GM12878 (cell line): ENCODE measurements at regions not wholly inside any gene's neighbourhood (a gene's known extent, or its start where the extent isn't known, plus 50 kb on each side); places are given as distances from the start of the nearest gene placed in this dataset.

Source experiments
- ATAC-seq: fragments of 200-7000 bp; cut with Tn5 transposase; 3 replicates; pipeline ENCODE4 v1.9.1; 2020; ENCODE audit warnings: mild to moderate bottlenecking, moderate library complexity
- BruUV-seq: library from RNA; stranded (reverse); fragments of 400-500 nt; replicated peaks from 2 replicates; lab custom pipeline; 2021; lab: Mats Ljungman, UMichigan
- CTCF ChIA-PET: fragments of 300-600 bp; sonication (Branson Sonifier 250); formaldehyde crosslinking; extraction: SDS; loops from one replicate; lab custom pipeline; 2021; ENCODE audit warnings: inconsistent platforms; lab: Yijun Ruan, JAX
- POLR2A ChIA-PET: fragments of 350-600 bp; formaldehyde crosslinking; extraction: SDS; loops from one replicate; lab custom pipeline; 2021; ENCODE audit warnings: inconsistent platforms; lab: Charles Lee
- RAD21 ChIA-PET: fragments of 300-600 bp; sonication (Branson Sonifier 250); formaldehyde crosslinking; loops from one replicate; lab custom pipeline; 2023; ENCODE audit warnings: antibody characterized with exemption; ENCODE audit not compliant: unreplicated experiment; lab: Charles Lee
- SMC1A ChIA-PET: fragments of 300-600 bp; sonication (Branson Sonifier 250); formaldehyde crosslinking; loops from one replicate; lab custom pipeline; 2023; ENCODE audit not compliant: unreplicated experiment, uncharacterized antibody; lab: Charles Lee
- DNase-seq: peaks from one replicate; pipeline ENCODE4 v3.0.0-alpha.2; 2011; ENCODE audit warnings: low read depth, low spot score
- FAIRE-seq: peaks from 3 replicates; lab custom pipeline; 2011; peaks lifted over from hg19 to GRCh38; lab: Jason Lieb, UNC
- H2AFZ ChIP-seq: 2 replicates; pipeline ENCODE4 v1.6.0; 2011; ENCODE audit warnings: low read depth, low read length, control low read depth; ENCODE audit not compliant: control insufficient read depth
- H3K27ac ChIP-seq: 2 replicates; pipeline ENCODE4 v1.5.1; 2011; ENCODE audit warnings: control low read depth; ENCODE audit not compliant: control insufficient read depth, insufficient read depth
- H3K27me3 ChIP-seq, 2 experiments: replicated peaks in 1 of 2; 2 replicates each; pipeline versions ENCODE4 v1.6.0 to v1.6.1; 2011; ENCODE audit warnings: low read length in 1 of 2; ENCODE audit not compliant: control insufficient read depth in 2 of 2, insufficient read depth in 2 of 2
- H3K36me3 ChIP-seq, 2 experiments: 2 replicates each; pipeline ENCODE4 v1.5.1; 2011; ENCODE audit warnings: low read length in 1 of 2; ENCODE audit not compliant: control insufficient read depth in 2 of 2, insufficient read depth in 2 of 2
- H3K4me1 ChIP-seq: 2 replicates; pipeline ENCODE4 v1.6.1; 2011; ENCODE audit warnings: mild to moderate bottlenecking, low read length, moderate library complexity, mixed read lengths; ENCODE audit not compliant: control insufficient read depth, insufficient read depth
- H3K4me2 ChIP-seq: 2 replicates; pipeline ENCODE4 v1.6.0; 2011; ENCODE audit warnings: control low read depth; ENCODE audit not compliant: control insufficient read depth, insufficient read depth
- H3K4me3 ChIP-seq: fragments of 200-600 bp; sonication (generic); 2 replicates; pipeline ENCODE4 v1.5.1; 2016
- H3K79me2 ChIP-seq: 2 replicates; pipeline ENCODE4 v1.6.0; 2011; ENCODE audit warnings: low read length; ENCODE audit not compliant: control insufficient read depth, insufficient read depth
- H3K9ac ChIP-seq: 2 replicates; pipeline ENCODE4 v1.8.0; 2011; ENCODE audit warnings: low read length, control low read depth, mixed read lengths; ENCODE audit not compliant: control insufficient read depth, insufficient read depth
- H3K9me3 ChIP-seq: replicated peaks from 3 replicates; pipeline ENCODE4 v1.5.1; 2011; ENCODE audit warnings: mild to moderate bottlenecking, low read length; ENCODE audit not compliant: control insufficient read depth, insufficient read depth
- H4K20me1 ChIP-seq: 2 replicates; pipeline ENCODE4 v1.6.0; 2011; ENCODE audit not compliant: control insufficient read depth, insufficient read depth
- CBX3 ChIP-seq: fragments of 200-600 bp; sonication (generic); IDR thresholded peaks from 2 replicates; pipeline ENCODE4 v1.6.1; 2016; ENCODE audit warnings: low read depth, borderline replicate concordance
- CBX5 ChIP-seq: sonication (generic); IDR thresholded peaks from 2 replicates; pipeline ENCODE4 v1.6.1; 2016; ENCODE audit warnings: low read depth, moderate library complexity, mild to moderate bottlenecking, inconsistent platforms
- CHD1 ChIP-seq: IDR thresholded peaks from 2 replicates; pipeline ENCODE4 v1.6.1; 2012; ENCODE audit warnings: low read depth, low read length, improper control_type of control experiment
- CHD4 ChIP-seq: fragments of 200-600 bp; sonication (generic); IDR thresholded peaks from 2 replicates; pipeline ENCODE4 v1.6.1; 2016; ENCODE audit warnings: mild to moderate bottlenecking
- EP300 ChIP-seq, 2 experiments: fragments of 150-350 bp in 1 of 2; IDR thresholded peaks; 2 replicates each; pipeline ENCODE4 v1.6.1; 2011 to 2012; ENCODE audit warnings: low read depth in 2 of 2, low read length in 2 of 2, borderline replicate concordance in 1 of 2, improper control_type of control experiment in 1 of 2, inconsistent platforms in 1 of 2; ENCODE audit not compliant: control insufficient read depth in 1 of 2
- FOXK2 ChIP-seq: fragments of 450-650 bp; IDR thresholded peaks from 2 replicates; pipeline ENCODE4 v1.6.1; 2017; ENCODE audit warnings: mild to moderate bottlenecking, moderate library complexity
- JUNB ChIP-seq: IDR thresholded peaks from 2 replicates; pipeline ENCODE4 v1.6.1; 2016; ENCODE audit warnings: antibody characterized with exemption, mild to moderate bottlenecking
- MYB ChIP-seq: fragments of 150-350 bp; IDR thresholded peaks from 2 replicates; pipeline ENCODE4 v1.6.1; 2014; ENCODE audit warnings: mild to moderate bottlenecking, low read depth, low read length, borderline replicate concordance
- NR2C1 ChIP-seq: fragments of 450-650 bp; IDR thresholded peaks from 2 replicates; pipeline ENCODE4 v1.6.1; 2017; ENCODE audit warnings: antibody characterized with exemption, mild to moderate bottlenecking, moderate library complexity
- NR2C2 ChIP-seq: IDR thresholded peaks from 2 replicates; pipeline ENCODE4 v1.6.1; 2011; ENCODE audit warnings: borderline replicate concordance, low read depth; ENCODE audit not compliant: control insufficient read depth, insufficient read length
- NRF1 ChIP-seq: conservative IDR thresholded peaks from 2 replicates; pipeline ENCODE4 v1.6.1; 2011; ENCODE audit warnings: mild to moderate bottlenecking, low read depth, low read length, improper control_type of control experiment
- POLR2AphosphoS2 ChIP-seq: IDR thresholded peaks from 2 replicates; pipeline ENCODE4 v1.6.1; 2011; ENCODE audit warnings: low read depth, mild to moderate bottlenecking, low read length, improper control_type of control experiment, moderate library complexity
- RFX5 ChIP-seq: IDR thresholded peaks from 2 replicates; pipeline ENCODE4 v1.6.1; 2011; ENCODE audit warnings: low read depth, low read length, improper control_type of control experiment
- SMC3 ChIP-seq: IDR thresholded peaks from 2 replicates; pipeline ENCODE4 v1.6.1; 2011; ENCODE audit warnings: low read length, improper control_type of control experiment, borderline replicate concordance
- WGBS: methylation state at CpG from one replicate; pipeline ENCODE4 v1.1.6; 2016; ENCODE audit warnings: low lambda C conversion rate; ENCODE audit not compliant: insufficient replicate concordance, insufficient coverage; ENCODE audit errors: missing lambda C conversion rate; 5-methylcytosine and 5-hydroxymethylcytosine counted together
- in situ Hi-C: fragments of 300-500 bp; cut with MboI; formaldehyde crosslinking; loops from 9 replicates; pipeline ENCODE4 v1.14.3; 2018; ENCODE audit warnings: mixed read lengths
- intact Hi-C: fragments of 100-400 bp; cut with micrococcal nuclease; formaldehyde crosslinking; loops from one replicate; pipeline ENCODE4 v1.14.2; 2022; ENCODE audit not compliant: unreplicated experiment
- TF ChIP-seq, protein P1 (sequence below): fragments of 450-650 bp; IDR thresholded peaks from 2 replicates; pipeline ENCODE4 v1.6.1; 2014; ENCODE audit warnings: mild to moderate bottlenecking
- TF ChIP-seq, protein P2 (sequence below): IDR thresholded peaks from 2 replicates; pipeline ENCODE4 v1.6.1; 2011; ENCODE audit warnings: borderline replicate concordance, low read depth, mild to moderate bottlenecking, moderate library complexity, low read length; ENCODE audit not compliant: insufficient read depth, poor library complexity, severe bottlenecking
- TF ChIP-seq, protein P3 (sequence below): fragments of 450-650 bp; IDR thresholded peaks from 2 replicates; pipeline ENCODE4 v1.6.1; 2017; ENCODE audit warnings: antibody characterized with exemption, mild to moderate bottlenecking, moderate library complexity
- TF ChIP-seq, protein P4 (sequence below), 3 experiments: IDR thresholded peaks in 2 of 3; conservative IDR thresholded peaks in 1 of 3; 2 replicates each; pipeline ENCODE4 v1.5.1; 2011; ENCODE audit warnings: low read depth in 3 of 3, low read length in 3 of 3, mild to moderate bottlenecking in 3 of 3, control low read depth in 2 of 3, moderate library complexity in 2 of 3, inconsistent platforms in 1 of 3, mixed read lengths in 1 of 3; ENCODE audit not compliant: control insufficient read depth in 2 of 3, insufficient read depth in 1 of 3; ENCODE audit errors: extremely low read depth in 1 of 3

DNA sequence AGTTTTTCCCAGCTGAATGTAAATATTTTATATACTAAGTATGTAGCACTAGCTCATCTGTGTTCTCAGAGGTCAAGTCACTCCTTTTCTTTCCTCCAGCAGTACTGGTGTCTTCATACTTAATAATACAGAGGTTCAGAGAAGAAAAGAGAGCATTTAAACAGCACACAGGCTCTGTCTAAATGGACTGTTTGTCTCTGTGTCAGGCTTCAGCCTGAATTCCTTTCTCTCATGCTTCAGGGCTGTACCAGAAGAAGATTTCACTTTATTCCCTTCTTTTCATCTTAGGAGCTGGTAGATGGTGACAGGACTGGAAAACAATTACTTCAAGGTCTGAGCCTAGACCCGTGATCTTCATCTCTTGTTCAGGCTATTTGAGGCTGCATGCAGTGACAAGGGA is 51.4 kb upstream of the LYZL2 start:
- Histone ChIP-seq H3K79me2 (no peaks in the 10 kb centered on the region), H3K9ac (no peak overlapping the region), H3K4me2 (no peak overlapping the region), H3K27ac (no peak overlapping the region), H3K4me1 (no peaks in the 10 kb centered on the region), H3K4me3 (no peak overlapping the region), H2AFZ (no peak overlapping the region), H3K9me3 (no peaks in the 10 kb centered on the region), H3K36me3 (no peaks in the 10 kb centered on the region), H3K27me3 (0 out of 4 replicates have a peak, but pooled peaks cover 0 to 3% of the 10 kb centered on the region in 2 experiments), H4K20me1 (no peaks in the 10 kb centered on the region)
- ChIA-PET RAD21 (interaction anchor here (1.3 to 1.6 kb wide), 2 partner anchors 10 to 11 kb away, joined by 3 to 4 read pairs; no protein-coding TSS in a partner anchor), POLR2A (no interaction called here), SMC1A (interaction anchor here (0.6 to 3.3 kb wide), 5 partner anchors 9 to 547 kb away, joined by 3 to 11 read pairs (median 3); no protein-coding TSS in a partner anchor), CTCF (interaction anchor here (1.0 to 3.6 kb wide), 4 partner anchors 9 to 103 kb away, joined by 3 to 16 read pairs (median 4); no protein-coding TSS in a partner anchor)
- in situ Hi-C loops (no loop called here), intact Hi-C loops (no loop called here)
- no peak for ATAC-seq
- BruUV-seq = no TSS peak
- no peak for DNase-seq
- WGBS = 32% methylated on average over 1 of the region's 1 CpG
- FAIRE-seq = no peak
- TF ChIP-seq CBX3 = no peak
- TF ChIP-seq, protein P1, sequence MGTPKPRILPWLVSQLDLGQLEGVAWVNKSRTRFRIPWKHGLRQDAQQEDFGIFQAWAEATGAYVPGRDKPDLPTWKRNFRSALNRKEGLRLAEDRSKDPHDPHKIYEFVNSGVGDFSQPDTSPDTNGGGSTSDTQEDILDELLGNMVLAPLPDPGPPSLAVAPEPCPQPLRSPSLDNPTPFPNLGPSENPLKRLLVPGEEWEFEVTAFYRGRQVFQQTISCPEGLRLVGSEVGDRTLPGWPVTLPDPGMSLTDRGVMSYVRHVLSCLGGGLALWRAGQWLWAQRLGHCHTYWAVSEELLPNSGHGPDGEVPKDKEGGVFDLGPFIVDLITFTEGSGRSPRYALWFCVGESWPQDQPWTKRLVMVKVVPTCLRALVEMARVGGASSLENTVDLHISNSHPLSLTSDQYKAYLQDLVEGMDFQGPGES = no peak
- TF ChIP-seq POLR2AphosphoS2 = no peak
- TF ChIP-seq FOXK2 = no peak
- TF ChIP-seq RFX5 = no peak
- TF ChIP-seq, protein P2, sequence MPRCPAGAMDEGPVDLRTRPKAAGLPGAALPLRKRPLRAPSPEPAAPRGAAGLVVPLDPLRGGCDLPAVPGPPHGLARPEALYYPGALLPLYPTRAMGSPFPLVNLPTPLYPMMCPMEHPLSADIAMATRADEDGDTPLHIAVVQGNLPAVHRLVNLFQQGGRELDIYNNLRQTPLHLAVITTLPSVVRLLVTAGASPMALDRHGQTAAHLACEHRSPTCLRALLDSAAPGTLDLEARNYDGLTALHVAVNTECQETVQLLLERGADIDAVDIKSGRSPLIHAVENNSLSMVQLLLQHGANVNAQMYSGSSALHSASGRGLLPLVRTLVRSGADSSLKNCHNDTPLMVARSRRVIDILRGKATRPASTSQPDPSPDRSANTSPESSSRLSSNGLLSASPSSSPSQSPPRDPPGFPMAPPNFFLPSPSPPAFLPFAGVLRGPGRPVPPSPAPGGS = no peak
- no peak for TF ChIP-seq NR2C1
- TF ChIP-seq JUNB = no peak
- TF ChIP-seq NRF1 = no peak
- TF ChIP-seq MYB = no peak
- no peak for TF ChIP-seq NR2C2
- TF ChIP-seq, protein P3, sequence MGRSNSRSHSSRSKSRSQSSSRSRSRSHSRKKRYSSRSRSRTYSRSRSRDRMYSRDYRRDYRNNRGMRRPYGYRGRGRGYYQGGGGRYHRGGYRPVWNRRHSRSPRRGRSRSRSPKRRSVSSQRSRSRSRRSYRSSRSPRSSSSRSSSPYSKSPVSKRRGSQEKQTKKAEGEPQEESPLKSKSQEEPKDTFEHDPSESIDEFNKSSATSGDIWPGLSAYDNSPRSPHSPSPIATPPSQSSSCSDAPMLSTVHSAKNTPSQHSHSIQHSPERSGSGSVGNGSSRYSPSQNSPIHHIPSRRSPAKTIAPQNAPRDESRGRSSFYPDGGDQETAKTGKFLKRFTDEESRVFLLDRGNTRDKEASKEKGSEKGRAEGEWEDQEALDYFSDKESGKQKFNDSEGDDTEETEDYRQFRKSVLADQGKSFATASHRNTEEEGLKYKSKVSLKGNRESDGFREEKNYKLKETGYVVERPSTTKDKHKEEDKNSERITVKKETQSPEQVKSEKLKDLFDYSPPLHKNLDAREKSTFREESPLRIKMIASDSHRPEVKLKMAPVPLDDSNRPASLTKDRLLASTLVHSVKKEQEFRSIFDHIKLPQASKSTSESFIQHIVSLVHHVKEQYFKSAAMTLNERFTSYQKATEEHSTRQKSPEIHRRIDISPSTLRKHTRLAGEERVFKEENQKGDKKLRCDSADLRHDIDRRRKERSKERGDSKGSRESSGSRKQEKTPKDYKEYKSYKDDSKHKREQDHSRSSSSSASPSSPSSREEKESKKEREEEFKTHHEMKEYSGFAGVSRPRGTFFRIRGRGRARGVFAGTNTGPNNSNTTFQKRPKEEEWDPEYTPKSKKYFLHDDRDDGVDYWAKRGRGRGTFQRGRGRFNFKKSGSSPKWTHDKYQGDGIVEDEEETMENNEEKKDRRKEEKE = no peak
- TF ChIP-seq, protein P4, sequence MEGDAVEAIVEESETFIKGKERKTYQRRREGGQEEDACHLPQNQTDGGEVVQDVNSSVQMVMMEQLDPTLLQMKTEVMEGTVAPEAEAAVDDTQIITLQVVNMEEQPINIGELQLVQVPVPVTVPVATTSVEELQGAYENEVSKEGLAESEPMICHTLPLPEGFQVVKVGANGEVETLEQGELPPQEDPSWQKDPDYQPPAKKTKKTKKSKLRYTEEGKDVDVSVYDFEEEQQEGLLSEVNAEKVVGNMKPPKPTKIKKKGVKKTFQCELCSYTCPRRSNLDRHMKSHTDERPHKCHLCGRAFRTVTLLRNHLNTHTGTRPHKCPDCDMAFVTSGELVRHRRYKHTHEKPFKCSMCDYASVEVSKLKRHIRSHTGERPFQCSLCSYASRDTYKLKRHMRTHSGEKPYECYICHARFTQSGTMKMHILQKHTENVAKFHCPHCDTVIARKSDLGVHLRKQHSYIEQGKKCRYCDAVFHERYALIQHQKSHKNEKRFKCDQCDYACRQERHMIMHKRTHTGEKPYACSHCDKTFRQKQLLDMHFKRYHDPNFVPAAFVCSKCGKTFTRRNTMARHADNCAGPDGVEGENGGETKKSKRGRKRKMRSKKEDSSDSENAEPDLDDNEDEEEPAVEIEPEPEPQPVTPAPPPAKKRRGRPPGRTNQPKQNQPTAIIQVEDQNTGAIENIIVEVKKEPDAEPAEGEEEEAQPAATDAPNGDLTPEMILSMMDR (IDR thresholded peaks at IDR 0.05 in 2 of 3, conservative IDR thresholded peaks at IDR 0.05 in 1 of 3; ENCODE audit: control insufficient read depth in 2 of 3, extremely low read depth in 1 of 3, insufficient read depth in 1 of 3, low read depth in 3 of 3, low read length in 3 of 3) = no peak
- no peak for TF ChIP-seq CBX5
- no peak for TF ChIP-seq EP300 (IDR thresholded peaks at IDR 0.05; ENCODE audit: borderline replicate concordance in 1 of 2, control insufficient read depth in 1 of 2, low read depth in 2 of 2, low read length in 2 of 2)
- TF ChIP-seq SMC3 = no peak
- TF ChIP-seq CHD1 = no peak
- no peak for TF ChIP-seq CHD4
